ENCODE measurements at regions not wholly inside any gene's neighbourhood (a gene's known extent, or its start where the extent isn't known, plus 50 kb on each side); places are given as distances from the start of the nearest gene placed in this dataset.
"Not testable (repeated sequence)": the region's sequence is repeated elsewhere in the genome, so short reads cannot be mapped to it uniquely, and the experiment has no call there.

DNA sequence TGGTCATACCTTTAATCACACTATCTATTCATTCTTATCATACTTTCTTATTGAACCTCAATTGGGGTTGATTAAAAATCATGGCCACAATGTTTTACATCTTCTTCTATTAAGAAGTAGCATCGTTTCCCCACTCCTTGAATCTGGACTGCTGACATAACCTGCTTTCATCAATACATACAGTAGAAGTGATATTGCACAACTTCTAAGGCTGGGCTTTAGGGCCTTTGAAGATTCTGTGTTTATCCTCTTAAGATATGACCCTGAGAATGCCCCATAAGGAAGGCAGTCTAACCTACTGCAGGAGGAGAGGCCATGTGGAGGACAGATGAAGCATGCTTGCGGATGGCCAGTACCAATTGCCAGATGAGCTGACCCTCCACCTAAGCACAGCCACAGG, 1142.8 kb upstream of the SEL1L start (continued):
- TF ChIP-seq, protein P1, sequence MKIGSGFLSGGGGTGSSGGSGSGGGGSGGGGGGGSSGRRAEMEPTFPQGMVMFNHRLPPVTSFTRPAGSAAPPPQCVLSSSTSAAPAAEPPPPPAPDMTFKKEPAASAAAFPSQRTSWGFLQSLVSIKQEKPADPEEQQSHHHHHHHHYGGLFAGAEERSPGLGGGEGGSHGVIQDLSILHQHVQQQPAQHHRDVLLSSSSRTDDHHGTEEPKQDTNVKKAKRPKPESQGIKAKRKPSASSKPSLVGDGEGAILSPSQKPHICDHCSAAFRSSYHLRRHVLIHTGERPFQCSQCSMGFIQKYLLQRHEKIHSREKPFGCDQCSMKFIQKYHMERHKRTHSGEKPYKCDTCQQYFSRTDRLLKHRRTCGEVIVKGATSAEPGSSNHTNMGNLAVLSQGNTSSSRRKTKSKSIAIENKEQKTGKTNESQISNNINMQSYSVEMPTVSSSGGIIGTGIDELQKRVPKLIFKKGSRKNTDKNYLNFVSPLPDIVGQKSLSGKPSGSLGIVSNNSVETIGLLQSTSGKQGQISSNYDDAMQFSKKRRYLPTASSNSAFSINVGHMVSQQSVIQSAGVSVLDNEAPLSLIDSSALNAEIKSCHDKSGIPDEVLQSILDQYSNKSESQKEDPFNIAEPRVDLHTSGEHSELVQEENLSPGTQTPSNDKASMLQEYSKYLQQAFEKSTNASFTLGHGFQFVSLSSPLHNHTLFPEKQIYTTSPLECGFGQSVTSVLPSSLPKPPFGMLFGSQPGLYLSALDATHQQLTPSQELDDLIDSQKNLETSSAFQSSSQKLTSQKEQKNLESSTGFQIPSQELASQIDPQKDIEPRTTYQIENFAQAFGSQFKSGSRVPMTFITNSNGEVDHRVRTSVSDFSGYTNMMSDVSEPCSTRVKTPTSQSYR (CRISPR knock-in tag; IDR thresholded peaks at IDR 0.05), result no peak
- TF ChIP-seq, protein P2, sequence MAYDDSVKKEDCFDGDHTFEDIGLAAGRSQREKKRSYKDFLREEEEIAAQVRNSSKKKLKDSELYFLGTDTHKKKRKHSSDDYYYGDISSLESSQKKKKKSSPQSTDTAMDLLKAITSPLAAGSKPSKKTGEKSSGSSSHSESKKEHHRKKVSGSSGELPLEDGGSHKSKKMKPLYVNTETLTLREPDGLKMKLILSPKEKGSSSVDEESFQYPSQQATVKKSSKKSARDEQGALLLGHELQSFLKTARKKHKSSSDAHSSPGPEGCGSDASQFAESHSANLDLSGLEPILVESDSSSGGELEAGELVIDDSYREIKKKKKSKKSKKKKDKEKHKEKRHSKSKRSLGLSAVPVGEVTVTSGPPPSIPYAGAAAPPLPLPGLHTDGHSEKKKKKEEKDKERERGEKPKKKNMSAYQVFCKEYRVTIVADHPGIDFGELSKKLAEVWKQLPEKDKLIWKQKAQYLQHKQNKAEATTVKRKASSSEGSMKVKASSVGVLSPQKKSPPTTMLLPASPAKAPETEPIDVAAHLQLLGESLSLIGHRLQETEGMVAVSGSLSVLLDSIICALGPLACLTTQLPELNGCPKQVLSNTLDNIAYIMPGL (CRISPR knock-in tag; IDR thresholded peaks at IDR 0.05), result no peak
- TF ChIP-seq ZNF219 (CRISPR knock-in tag; IDR thresholded peaks at IDR 0.05; ENCODE audit: borderline replicate concordance) (no peak), TEAD1 (CRISPR knock-in tag; IDR thresholded peaks at IDR 0.05) (no peak), ESRRA (CRISPR knock-in tag; IDR thresholded peaks at IDR 0.05; ENCODE audit: borderline replicate concordance) (no peak), NR2C2 (CRISPR knock-in tag; IDR thresholded peaks at IDR 0.05) (no peak), NFE2L1 (CRISPR knock-in tag; IDR thresholded peaks at IDR 0.05) (no peak), FOXP1 (CRISPR knock-in tag; IDR thresholded peaks at IDR 0.05; ENCODE audit: borderline replicate concordance) (no peak)
- TF ChIP-seq, protein P3, sequence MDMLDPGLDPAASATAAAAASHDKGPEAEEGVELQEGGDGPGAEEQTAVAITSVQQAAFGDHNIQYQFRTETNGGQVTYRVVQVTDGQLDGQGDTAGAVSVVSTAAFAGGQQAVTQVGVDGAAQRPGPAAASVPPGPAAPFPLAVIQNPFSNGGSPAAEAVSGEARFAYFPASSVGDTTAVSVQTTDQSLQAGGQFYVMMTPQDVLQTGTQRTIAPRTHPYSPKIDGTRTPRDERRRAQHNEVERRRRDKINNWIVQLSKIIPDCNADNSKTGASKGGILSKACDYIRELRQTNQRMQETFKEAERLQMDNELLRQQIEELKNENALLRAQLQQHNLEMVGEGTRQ (CRISPR knock-in tag; IDR thresholded peaks at IDR 0.05), result no peak
- TF ChIP-seq, protein P4, sequence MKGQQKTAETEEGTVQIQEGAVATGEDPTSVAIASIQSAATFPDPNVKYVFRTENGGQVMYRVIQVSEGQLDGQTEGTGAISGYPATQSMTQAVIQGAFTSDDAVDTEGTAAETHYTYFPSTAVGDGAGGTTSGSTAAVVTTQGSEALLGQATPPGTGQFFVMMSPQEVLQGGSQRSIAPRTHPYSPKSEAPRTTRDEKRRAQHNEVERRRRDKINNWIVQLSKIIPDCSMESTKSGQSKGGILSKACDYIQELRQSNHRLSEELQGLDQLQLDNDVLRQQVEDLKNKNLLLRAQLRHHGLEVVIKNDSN (CRISPR knock-in tag; IDR thresholded peaks at IDR 0.05), result no peak
- TF ChIP-seq, protein P5, sequence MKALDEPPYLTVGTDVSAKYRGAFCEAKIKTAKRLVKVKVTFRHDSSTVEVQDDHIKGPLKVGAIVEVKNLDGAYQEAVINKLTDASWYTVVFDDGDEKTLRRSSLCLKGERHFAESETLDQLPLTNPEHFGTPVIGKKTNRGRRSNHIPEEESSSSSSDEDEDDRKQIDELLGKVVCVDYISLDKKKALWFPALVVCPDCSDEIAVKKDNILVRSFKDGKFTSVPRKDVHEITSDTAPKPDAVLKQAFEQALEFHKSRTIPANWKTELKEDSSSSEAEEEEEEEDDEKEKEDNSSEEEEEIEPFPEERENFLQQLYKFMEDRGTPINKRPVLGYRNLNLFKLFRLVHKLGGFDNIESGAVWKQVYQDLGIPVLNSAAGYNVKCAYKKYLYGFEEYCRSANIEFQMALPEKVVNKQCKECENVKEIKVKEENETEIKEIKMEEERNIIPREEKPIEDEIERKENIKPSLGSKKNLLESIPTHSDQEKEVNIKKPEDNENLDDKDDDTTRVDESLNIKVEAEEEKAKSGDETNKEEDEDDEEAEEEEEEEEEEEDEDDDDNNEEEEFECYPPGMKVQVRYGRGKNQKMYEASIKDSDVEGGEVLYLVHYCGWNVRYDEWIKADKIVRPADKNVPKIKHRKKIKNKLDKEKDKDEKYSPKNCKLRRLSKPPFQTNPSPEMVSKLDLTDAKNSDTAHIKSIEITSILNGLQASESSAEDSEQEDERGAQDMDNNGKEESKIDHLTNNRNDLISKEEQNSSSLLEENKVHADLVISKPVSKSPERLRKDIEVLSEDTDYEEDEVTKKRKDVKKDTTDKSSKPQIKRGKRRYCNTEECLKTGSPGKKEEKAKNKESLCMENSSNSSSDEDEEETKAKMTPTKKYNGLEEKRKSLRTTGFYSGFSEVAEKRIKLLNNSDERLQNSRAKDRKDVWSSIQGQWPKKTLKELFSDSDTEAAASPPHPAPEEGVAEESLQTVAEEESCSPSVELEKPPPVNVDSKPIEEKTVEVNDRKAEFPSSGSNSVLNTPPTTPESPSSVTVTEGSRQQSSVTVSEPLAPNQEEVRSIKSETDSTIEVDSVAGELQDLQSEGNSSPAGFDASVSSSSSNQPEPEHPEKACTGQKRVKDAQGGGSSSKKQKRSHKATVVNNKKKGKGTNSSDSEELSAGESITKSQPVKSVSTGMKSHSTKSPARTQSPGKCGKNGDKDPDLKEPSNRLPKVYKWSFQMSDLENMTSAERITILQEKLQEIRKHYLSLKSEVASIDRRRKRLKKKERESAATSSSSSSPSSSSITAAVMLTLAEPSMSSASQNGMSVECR (CRISPR knock-in tag; IDR thresholded peaks at IDR 0.05; ENCODE audit: borderline replicate concordance), result no peak

DNA sequence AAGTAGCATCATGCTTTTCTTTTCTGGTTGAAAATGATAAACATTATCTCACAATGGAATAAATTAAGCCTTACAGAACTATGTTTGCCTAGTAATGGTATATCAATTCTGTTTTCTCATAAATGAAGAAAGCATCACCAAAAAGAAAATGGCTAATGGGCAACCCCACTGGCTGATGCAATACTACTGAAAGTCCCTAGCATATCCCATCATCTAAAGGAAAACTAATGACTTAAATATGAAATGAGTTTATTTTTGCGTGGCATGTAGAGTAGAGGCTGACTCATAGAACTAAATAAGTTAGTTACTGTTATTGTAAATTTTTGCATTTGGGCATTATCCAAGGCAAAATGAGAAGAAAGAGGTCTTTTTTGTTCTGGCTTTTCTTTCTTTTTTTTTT, 1156.3 kb upstream of the SEL1L start:
- no peak for ATAC-seq
- Mint-ChIP-seq H3K9me3 (no peaks in the 10 kb centered on the region), H3K4me1 (no peaks in the 10 kb centered on the region), H3K36me3 (no peaks in the 10 kb centered on the region), H3K4me3 (no peak overlapping the region), H3K27me3 (ENCODE audit: low read depth) (no peaks in the 10 kb centered on the region), H3K27ac (no peak overlapping the region)
- TF ChIP-seq, protein P6, sequence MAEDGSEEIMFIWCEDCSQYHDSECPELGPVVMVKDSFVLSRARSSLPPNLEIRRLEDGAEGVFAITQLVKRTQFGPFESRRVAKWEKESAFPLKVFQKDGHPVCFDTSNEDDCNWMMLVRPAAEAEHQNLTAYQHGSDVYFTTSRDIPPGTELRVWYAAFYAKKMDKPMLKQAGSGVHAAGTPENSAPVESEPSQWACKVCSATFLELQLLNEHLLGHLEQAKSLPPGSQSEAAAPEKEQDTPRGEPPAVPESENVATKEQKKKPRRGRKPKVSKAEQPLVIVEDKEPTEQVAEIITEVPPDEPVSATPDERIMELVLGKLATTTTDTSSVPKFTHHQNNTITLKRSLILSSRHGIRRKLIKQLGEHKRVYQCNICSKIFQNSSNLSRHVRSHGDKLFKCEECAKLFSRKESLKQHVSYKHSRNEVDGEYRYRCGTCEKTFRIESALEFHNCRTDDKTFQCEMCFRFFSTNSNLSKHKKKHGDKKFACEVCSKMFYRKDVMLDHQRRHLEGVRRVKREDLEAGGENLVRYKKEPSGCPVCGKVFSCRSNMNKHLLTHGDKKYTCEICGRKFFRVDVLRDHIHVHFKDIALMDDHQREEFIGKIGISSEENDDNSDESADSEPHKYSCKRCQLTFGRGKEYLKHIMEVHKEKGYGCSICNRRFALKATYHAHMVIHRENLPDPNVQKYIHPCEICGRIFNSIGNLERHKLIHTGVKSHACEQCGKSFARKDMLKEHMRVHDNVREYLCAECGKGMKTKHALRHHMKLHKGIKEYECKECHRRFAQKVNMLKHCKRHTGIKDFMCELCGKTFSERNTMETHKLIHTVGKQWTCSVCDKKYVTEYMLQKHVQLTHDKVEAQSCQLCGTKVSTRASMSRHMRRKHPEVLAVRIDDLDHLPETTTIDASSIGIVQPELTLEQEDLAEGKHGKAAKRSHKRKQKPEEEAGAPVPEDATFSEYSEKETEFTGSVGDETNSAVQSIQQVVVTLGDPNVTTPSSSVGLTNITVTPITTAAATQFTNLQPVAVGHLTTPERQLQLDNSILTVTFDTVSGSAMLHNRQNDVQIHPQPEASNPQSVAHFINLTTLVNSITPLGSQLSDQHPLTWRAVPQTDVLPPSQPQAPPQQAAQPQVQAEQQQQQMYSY (CRISPR knock-in tag; IDR thresholded peaks at IDR 0.05), result no peak
- TF ChIP-seq OVOL2 (CRISPR knock-in tag; IDR thresholded peaks at IDR 0.05; ENCODE audit: borderline replicate concordance), result no peak
- CTCF ChIA-PET, result no interaction called here
- POLR2A ChIA-PET, result no interaction called here
- no peak for DNase-seq (ENCODE audit: low spot score)

DNA sequence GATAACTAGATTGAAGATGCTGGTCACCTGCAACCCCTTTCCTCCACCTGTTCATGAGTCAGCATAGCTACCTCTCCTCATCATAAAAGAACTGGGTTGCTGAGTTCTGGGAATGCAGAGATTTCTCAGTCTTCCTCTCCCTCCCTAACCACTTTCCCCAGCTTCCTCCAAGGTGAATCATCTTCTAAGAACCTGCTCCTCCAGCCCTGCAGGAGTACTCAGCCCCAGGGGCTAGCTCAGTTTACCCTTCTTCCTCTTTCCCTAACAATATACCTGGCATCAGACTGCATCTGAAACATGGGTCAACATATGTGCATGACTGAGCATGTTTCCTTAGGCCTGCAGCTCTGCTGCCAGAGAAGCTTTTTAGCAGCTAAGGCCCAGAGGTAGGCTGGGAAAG, 1157.5 kb upstream of the SEL1L start:
- H3K4me1 Mint-ChIP-seq; DNase-seq (ENCODE audit: low spot score); H3K27ac Mint-ChIP-seq; H3K27me3 Mint-ChIP-seq (ENCODE audit: low read depth); CTCF ChIA-PET; H3K9me3 Mint-ChIP-seq; ATAC-seq; H3K4me3 Mint-ChIP-seq; H3K36me3 Mint-ChIP-seq; POLR2A ChIA-PET: not testable (repeated sequence)

Data from WTC11 (cell line).